Neuron (in vitro differentiated cells): ENCODE measurements at regions not wholly inside any gene's neighbourhood (a gene's known extent, or its start where the extent isn't known, plus 50 kb on each side); places are given as distances from the start of the nearest gene placed in this dataset.
A peak's percentile ranks its signal among the peaks of the same experiment; 100 is the strongest.

ENCODE experiments used
- H2AFZ ChIP-seq: one replicate; pipeline ENCODE4 v1.6.1; 2013; ENCODE audit warnings: low read depth, mild to moderate bottlenecking, inconsistent platforms, low read length, moderate library complexity
- H3K27me3 ChIP-seq: one replicate; pipeline ENCODE4 v1.6.1; 2013; ENCODE audit warnings: low read length; ENCODE audit not compliant: insufficient read depth
- H3K36me3 ChIP-seq: one replicate; pipeline ENCODE4 v1.6.1; 2013; ENCODE audit warnings: low read length; ENCODE audit not compliant: insufficient read depth
- H3K4me1 ChIP-seq: one replicate; pipeline ENCODE4 v1.6.1; 2013; ENCODE audit warnings: low read length; ENCODE audit not compliant: insufficient read depth
- H3K4me3 ChIP-seq: 2 replicates; pipeline ENCODE4 v1.5.1; 2013; ENCODE audit warnings: mild to moderate bottlenecking, low read length, moderate library complexity
- H3K9me3 ChIP-seq: one replicate; pipeline ENCODE4 v1.6.1; 2013; ENCODE audit warnings: low read length

GRCh38 chr18:29547626-29548025 lies 1370.7 kb upstream of the CDH2 start:
- no peaks in the 10 kb centered on the region for H3K4me1 ChIP-seq
- no peak overlapping the region for H2AFZ ChIP-seq
- no peaks in the 10 kb centered on the region for H3K36me3 ChIP-seq
- H3K4me3 ChIP-seq = no peak overlapping the region
- no peaks in the 10 kb centered on the region for H3K27me3 ChIP-seq
- no peaks in the 10 kb centered on the region for H3K9me3 ChIP-seq

GRCh38 chr18:29540548-29540947 lies 1363.6 kb upstream of the CDH2 start:
- no peak overlapping the region for H2AFZ ChIP-seq
- H3K36me3 ChIP-seq = no peaks in the 10 kb centered on the region
- H3K9me3 ChIP-seq = no peaks in the 10 kb centered on the region
- no peaks in the 10 kb centered on the region for H3K27me3 ChIP-seq
- no peak overlapping the region for H3K4me3 ChIP-seq
- H3K4me1 ChIP-seq = no peaks in the 10 kb centered on the region

GRCh38 chr18:29531746-29532145 lies 1354.8 kb upstream of the CDH2 start:
- no peak overlapping the region for H2AFZ ChIP-seq
- no peaks in the 10 kb centered on the region for H3K9me3 ChIP-seq
- no peak overlapping the region for H3K4me3 ChIP-seq

GRCh38 chr18:29523371-29523770 lies 1346.4 kb upstream of the CDH2 start:
- H3K4me3 ChIP-seq = no peak overlapping the region
- H3K36me3 ChIP-seq = no peaks in the 10 kb centered on the region
- no peaks in the 10 kb centered on the region for H3K9me3 ChIP-seq
- H3K27me3 ChIP-seq = no peaks in the 10 kb centered on the region
- no peak overlapping the region for H2AFZ ChIP-seq
- H3K4me1 ChIP-seq = no peaks in the 10 kb centered on the region

More at GRCh38 chr18:29531746-29532145, 1354.8 kb upstream of the CDH2 start:
- H3K27me3 ChIP-seq = no peaks in the 10 kb centered on the region
- H3K4me1 ChIP-seq = no peaks in the 10 kb centered on the region
- no peaks in the 10 kb centered on the region for H3K36me3 ChIP-seq

- H2AFZ ChIP-seq = no peak overlapping the region
- H3K4me3 ChIP-seq = no peak overlapping the region
- H3K36me3 ChIP-seq = no peaks in the 10 kb centered on the region
- no peaks in the 10 kb centered on the region for H3K27me3 ChIP-seq
- H3K9me3 ChIP-seq = no peaks in the 10 kb centered on the region
- no peaks in the 10 kb centered on the region for H3K4me1 ChIP-seq
These were observed 1335.8 kb upstream of the CDH2 start for GRCh38 chr18:29512761-29513160.

- Histone ChIP-seq H3K27me3 (no peaks in the 10 kb centered on the region), H3K4me1 (no peaks in the 10 kb centered on the region), H3K36me3 (no peaks in the 10 kb centered on the region), H3K9me3 (no peaks in the 10 kb centered on the region), H2AFZ (no peak overlapping the region), H3K4me3 (no peak overlapping the region)
These were observed 1335.3 kb upstream of the CDH2 start for GRCh38 chr18:29512203-29512602.

- Histone ChIP-seq H3K27me3 (no peaks in the 10 kb centered on the region), H3K4me1 (peaks cover 7% of the 10 kb centered on the region), H3K36me3 (no peaks in the 10 kb centered on the region), H2AFZ (no peak overlapping the region), H3K9me3 (no peaks in the 10 kb centered on the region), H3K4me3 (no peak overlapping the region)
These were observed 1325.0 kb upstream of the CDH2 start for GRCh38 chr18:29501952-29502351.

- Histone ChIP-seq H3K4me1 (peaks cover 5% of the 10 kb centered on the region), H3K9me3 (no peaks in the 10 kb centered on the region), H3K4me3 (no peak overlapping the region), H2AFZ (no peak overlapping the region), H3K27me3 (no peaks in the 10 kb centered on the region), H3K36me3 (no peaks in the 10 kb centered on the region)
These were observed 1319.3 kb upstream of the CDH2 start for GRCh38 chr18:29496152-29496680.

- peaks cover 5% of the 10 kb centered on the region for H3K4me1 ChIP-seq
- H3K9me3 ChIP-seq = no peaks in the 10 kb centered on the region
- peak overlapping the region; percentile 19 for H2AFZ ChIP-seq
- no peak overlapping the region for H3K4me3 ChIP-seq
- no peaks in the 10 kb centered on the region for H3K27me3 ChIP-seq
- H3K36me3 ChIP-seq = no peaks in the 10 kb centered on the region
These were observed 1317.4 kb upstream of the CDH2 start for GRCh38 chr18:29494371-29494770.

- Histone ChIP-seq H3K36me3 (no peaks in the 10 kb centered on the region), H3K4me1 (peaks cover 5% of the 10 kb centered on the region), H3K9me3 (no peaks in the 10 kb centered on the region), H2AFZ (no peak overlapping the region), H3K27me3 (no peaks in the 10 kb centered on the region), H3K4me3 (no peak overlapping the region)
These were observed 1315.0 kb upstream of the CDH2 start for GRCh38 chr18:29491907-29492306.

- H3K36me3 ChIP-seq = no peaks in the 10 kb centered on the region
- no peaks in the 10 kb centered on the region for H3K9me3 ChIP-seq
- H3K4me3 ChIP-seq = no peak overlapping the region
- H3K27me3 ChIP-seq = no peaks in the 10 kb centered on the region
- no peak overlapping the region for H2AFZ ChIP-seq
- H3K4me1 ChIP-seq = no peaks in the 10 kb centered on the region
These were observed 1311.7 kb upstream of the CDH2 start for GRCh38 chr18:29488617-29489016.

GRCh38 chr18:29465526-29465925 lies 1288.6 kb upstream of the CDH2 start:
- no peak overlapping the region for H3K4me3 ChIP-seq
- H3K27me3 ChIP-seq = no peaks in the 10 kb centered on the region
- no peaks in the 10 kb centered on the region for H3K9me3 ChIP-seq
- H3K4me1 ChIP-seq = no peaks in the 10 kb centered on the region
- no peaks in the 10 kb centered on the region for H3K36me3 ChIP-seq
- H2AFZ ChIP-seq = no peak overlapping the region

- Histone ChIP-seq H3K4me3 (no peak overlapping the region), H3K4me1 (no peaks in the 10 kb centered on the region), H3K9me3 (no peaks in the 10 kb centered on the region), H3K36me3 (no peaks in the 10 kb centered on the region), H3K27me3 (no peaks in the 10 kb centered on the region), H2AFZ (no peak overlapping the region)
These were observed 1283.0 kb upstream of the CDH2 start for GRCh38 chr18:29459972-29460371.

GRCh38 chr18:29457316-29457889 lies 1280.5 kb upstream of the CDH2 start:
- H3K9me3 ChIP-seq = no peaks in the 10 kb centered on the region
- H2AFZ ChIP-seq = no peak overlapping the region
- no peaks in the 10 kb centered on the region for H3K27me3 ChIP-seq
- no peaks in the 10 kb centered on the region for H3K36me3 ChIP-seq
- no peak overlapping the region for H3K4me3 ChIP-seq
- no peaks in the 10 kb centered on the region for H3K4me1 ChIP-seq
